ENCODE measurements at regions not wholly inside any gene's neighbourhood (a gene's known extent, or its start where the extent isn't known, plus 50 kb on each side); places are given as distances from the start of the nearest gene placed in this dataset.

DNA sequence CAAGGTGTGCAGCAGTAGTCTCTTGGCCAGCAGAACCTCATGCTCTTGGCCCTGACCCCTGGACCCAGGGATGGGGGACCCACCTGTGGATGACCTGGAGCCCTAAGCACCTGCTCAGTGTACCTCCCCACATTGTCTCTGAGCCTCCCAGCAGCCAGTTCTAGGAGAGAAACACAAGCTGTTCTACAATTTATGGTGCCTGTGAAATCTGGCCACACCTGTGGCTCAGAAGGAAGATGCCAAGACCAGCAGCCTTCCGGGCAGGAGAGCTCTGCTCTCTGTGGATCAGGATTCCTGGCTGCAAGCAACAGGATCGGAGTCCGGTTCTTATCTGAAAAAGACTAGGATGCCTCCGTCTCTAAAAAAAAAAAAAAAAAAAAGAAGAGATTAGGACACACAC, 103.6 kb upstream of the ANO1 start:
- DNase-seq: no peak

DNA sequence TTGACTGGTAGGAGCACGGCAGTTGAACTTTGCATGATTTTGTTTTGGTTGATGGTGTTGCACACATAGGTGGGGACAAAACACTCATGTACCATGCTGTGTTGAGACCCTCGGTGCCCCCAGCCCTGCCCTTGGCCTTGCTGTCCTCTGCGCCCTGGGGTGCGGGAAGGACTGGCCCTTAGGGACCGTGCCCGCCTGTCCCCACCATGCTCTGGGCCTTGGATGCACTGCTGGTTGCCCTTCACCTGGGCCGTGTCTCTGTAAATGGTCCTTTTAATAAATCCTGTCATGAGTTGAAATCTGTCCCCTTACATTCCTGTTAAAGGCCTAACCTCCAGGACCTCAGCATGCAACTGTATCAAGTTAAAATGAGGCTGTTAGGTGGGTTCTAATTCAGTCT, 102.3 kb upstream of the ANO1 start:
- DNase-seq: no peak

DNA sequence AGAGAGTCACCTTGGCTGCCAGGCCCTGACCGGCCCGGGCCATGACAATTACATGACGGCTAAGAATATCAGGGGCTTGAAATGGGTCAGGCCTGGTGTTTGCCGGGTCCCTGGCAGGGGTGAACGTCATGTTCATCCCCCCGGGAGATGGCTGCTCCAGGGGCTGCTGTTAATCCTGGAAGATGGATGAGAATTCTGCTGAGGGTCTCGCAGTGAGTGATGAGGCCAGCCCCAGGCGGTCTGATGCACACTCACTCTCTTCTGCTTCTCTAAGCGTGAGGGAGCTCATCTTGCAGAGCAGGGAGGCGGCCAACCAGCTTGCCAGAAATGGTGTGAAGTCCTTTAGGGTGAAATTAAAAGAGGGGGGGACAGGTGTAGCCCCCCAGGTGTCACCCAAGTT, 101.3 kb upstream of the ANO1 start:
- no peak for DNase-seq

DNA sequence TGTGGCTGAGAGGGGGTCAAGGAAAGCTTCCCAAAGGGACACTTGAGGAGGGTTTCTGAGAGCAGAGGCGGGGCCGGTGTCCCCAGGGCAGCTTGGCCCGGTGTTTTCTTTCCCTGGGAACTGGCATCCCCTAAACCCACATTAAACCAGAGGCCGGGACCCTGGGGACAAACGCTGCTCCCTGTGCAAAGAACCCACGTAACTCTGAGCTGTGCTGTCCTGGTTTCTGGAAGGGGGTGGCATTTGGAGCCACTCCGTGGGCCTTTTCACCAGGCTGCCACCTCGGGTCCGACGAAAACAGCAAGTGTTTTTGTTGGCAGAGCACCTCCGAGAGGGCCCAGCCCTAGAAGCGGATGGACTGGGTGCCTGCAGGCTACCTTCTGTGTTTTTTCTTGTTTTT, 100.2 kb upstream of the ANO1 start:
- no peak for DNase-seq

DNA sequence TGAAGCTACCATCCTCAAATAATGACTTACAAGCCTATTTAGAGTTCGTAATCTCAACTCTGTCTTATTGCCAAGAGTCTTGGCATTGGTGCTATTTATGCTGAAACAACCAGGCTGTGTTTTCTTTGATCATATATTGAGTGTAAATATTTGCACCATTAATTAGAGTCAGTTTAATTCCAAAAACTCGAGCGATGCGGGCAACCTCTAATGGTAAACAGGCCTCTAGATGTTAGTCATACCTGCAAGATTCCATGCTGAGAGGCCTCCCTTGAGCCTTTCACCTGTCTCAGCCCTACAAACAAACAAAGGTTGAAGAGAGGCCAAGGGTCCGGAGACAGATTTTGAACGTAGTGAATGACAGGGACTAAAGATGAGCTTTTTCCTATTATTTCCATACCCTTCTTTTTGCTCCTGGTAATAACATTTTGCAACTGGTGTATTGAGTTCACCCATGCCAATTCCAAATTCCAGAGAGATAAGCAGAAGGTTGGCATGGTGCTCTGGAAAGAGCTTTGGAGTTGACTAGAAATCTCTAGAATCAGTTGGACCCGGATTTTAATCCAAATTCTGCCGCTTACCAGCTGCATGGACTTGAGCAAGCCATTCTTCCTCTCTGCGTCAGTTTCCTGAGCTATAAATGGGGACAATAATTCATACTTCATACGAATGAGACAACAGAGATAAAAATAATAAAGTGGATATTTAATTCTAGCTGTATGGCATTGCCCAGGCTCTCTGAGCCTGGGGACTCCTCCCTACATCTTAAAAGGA, 99.1 kb upstream of the ANO1 start:
- no peak for DNase-seq

DNA sequence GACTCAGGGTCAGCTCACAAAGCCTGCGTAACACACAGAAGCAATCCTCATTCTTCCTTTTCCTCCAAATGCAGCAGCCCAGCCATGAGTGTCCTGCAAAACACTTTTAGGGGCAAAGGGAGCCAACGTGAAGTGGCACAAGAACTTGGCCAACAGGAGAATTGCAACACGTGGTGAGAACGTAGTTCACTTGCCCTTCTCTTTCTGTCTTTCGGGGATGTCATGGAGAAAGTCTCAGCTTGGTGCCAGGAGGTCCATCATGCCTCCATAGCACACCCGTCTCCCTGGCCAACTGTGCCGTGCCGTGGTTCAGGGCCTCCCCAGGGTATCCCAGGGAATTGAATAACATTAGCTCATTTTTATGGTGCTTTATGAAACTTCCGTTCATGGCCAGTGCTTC, 98.5 kb upstream of the ANO1 start:
- DNase-seq: no peak

DNA sequence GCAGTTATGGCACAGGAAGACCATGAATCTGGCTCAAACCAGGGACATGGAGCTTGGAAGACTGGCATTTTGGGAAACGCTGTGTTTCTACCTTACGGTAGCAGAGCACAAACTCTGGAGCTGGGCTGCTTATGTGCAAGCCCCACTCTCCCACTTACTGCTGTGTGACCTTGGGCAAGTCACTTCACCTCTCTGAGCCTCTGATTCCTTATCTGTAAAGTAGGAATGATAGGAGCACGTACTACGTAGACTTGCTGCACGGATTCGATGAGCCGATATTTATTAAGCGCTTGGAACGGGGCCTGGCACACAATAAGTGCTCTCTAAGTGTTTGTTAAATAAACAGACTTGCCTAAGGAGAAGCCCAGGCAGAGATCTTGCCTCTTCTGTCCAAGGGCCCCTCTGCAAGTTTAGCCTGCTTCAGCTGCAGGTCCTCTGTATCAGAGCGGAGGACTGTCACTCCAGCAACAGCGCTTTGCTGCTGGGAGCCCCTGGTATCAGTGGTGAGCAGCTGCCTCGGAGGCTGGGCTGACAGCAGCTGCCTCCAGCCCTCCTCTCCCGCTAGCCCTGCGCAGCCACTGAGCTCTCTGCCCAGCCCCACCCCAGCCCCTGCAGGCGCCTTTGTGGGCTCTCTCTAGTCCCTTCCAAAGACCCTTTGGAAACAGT, 96.9 kb upstream of the ANO1 start:
- DNase-seq: no peak

DNA sequence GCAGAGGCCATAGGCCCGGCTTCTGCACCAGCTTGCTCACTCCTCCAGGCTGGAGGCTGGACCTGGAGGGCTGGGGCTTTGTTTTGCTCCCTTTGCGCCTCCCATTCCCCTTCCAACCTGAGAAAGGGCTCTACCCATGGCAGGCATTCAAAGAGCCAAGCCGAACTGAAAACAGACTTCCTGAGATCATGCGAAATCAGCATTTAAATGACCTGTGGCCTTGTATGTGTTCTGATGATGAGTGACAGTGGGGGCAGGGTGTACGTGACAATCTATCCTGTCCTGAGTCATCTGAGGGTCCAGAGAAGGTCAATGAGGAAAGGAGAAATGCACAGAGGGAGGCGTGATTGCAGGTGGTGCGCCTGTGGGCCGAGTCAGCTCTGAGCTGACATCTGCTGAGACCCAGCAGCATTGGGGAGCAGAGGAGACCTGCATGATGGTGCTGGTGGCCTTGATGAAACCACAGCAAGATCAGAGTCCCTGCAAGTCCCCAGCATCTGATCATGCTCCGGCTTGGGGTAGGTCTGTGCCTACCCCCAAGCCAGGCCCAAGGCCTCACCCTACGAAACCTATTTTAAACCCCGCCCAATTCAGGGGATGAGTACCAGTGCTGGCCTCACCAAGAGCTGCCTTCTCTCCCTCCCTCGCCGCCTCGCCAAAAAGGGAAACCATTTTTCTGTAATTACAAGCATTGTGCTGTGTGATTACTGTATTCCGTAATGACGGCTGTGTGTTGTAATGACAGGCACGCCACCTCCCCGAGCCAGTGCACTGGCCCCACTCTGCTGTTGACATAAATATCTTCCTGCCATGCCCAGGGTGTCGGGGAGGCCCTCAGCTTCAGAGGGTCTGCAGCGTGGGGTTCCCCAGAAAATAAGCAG, 95.2 kb upstream of the ANO1 start:
- no peak for DNase-seq

DNA sequence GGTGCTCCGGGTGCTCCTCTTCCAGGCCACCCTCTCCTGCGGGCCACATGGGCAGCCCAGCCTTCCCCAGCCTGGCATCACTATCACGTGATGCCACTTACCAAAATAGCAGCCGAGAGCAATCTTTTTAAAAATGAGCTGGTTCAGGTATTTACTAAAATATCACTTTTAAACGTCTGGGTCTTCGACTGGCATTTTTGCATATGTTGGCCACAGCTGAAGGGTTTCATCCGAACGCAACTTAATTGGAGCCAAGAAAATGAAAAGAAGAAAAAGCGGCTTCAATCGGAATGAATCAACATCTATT, 94.6 kb upstream of the ANO1 start:
- DNase-seq: no peak

DNA sequence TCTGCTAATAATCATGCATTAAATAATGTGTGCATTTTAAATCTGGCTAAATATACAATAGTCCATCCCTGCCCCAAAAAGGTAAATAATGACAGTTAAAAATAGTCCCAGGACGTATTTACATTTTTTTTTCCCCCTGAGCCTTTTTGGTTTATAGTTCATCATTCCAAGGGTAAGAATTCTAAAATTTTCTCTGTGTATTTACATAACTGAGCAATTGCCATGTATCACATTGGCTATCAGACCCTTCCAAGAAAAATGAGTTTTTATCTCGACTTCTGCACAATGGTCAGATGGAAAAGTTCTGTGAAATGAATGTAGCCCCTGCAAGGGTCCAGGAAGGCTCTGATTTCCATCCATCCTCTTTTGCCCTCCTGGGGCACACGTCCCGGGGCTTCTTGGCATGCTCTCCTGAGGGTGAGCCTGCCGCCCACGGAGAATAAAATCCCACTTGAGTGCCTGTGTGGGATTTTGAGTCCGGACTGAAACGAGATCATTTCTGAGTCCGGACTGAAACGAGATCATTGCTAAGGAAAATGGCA, 94.1 kb upstream of the ANO1 start:
- DNase-seq: no peak

DNA sequence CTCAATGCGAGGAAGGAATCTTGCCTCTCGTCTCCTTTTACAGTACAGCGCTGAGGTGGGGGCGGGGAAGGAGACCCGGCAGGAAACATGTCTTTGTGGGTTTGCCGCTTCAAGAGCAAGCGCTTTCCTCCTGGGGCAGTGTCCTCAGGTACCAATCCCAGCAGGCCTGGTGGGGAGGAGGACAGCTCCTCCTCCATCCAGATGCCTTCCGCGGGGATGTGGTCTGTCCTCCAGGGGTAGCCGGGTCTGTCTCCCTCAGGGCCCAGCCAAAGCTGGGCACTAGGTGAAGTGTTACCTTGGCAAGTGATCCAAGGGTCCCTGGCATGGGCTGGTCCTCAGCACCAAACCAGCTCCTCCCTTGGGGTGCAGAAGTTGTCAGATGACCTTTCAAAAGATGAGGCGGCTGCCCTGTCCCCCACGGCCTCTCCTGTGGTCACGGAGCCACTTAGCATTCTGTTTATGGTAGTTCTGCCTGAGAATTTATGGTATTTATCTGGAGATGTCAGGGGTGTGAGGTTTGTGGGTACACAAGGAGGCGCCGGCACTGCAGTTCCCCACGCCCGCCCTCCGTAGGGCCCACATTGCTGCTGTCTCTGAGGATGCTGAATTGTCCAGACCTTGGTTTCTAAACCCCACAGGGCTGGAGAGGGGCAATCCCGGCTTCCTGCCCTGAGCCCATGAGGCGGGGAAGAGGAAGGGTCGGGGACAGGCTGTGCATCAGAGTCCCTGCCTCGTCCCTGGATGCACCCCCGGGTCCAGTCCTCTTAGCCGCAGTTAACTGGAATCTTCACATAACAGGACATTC, 93.5 kb upstream of the ANO1 start:
- no peak for DNase-seq

DNA sequence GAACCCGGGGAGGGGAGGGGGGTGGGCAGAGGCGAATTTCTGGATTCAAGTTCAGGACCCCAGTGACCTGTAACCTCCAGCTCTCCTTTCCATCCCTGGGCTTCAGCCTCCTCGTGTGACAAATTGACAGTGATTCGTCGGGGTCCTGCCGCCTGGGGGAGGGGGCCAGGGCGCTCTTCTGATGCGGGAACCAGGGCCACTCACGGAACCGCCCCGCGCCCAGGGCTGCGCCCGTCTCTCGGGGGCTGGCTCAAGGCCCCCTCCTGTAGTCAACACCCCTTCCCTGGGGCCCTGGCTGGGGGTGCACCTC, 92.8 kb upstream of the ANO1 start:
- DNase-seq: no peak

DNA sequence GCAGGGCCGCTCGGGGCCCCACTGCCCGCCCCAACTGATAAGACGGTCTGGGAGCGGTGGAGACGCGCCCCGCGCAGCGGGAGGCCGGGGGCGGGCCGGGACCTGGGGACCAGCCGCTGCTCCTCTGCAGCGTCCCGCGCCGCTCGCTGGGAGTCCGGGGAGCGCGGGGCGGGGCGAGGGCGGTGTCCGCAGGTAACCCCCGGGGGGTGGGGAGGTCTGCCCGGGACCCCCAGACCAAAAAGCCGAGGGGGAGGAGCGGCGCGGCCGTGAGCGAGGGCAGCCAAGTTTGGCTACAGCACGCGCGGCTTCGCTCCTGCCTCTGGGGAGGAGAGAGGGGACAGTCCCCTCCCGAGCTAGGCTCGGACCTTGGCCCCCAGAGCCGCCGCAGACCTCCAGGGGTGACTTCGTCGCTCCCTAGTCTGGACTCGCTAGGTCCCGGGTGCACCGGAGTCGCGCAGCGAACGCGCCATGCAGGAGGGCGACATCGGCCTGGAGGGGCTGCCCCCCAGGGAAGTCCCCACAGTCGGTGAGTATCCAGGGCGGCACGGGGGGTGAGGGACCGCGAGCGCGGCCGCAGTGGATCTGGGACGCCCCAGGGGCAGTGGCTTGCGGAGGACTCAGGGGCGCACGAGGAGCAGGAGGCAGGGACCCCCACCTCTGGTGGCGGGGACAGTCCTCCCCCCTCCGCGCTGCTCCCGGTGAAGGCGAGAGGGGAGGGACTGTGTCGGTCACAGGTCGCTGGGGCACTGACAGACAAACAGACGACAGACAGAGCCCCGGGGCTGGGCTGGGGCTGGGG, 92.3 kb upstream of the ANO1 start:
- DNase-seq: no peak

DNA sequence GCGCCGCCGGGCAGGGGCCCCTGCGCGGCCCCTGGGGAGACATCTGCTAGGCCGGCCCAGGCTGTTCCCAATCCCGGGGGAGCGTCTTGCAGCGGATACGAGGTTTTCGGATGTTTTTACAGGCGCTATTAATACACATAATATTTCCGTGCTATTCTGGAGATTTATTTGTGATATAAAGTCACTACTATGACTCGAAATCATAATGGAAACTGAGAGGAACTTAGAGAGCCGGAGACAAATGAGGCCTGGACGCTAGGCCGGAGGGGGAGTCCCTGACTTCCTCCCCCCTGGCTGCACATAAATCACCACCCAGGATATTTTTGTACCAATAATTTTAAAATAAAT, 91.7 kb upstream of the ANO1 start:
- no peak for DNase-seq

DNA sequence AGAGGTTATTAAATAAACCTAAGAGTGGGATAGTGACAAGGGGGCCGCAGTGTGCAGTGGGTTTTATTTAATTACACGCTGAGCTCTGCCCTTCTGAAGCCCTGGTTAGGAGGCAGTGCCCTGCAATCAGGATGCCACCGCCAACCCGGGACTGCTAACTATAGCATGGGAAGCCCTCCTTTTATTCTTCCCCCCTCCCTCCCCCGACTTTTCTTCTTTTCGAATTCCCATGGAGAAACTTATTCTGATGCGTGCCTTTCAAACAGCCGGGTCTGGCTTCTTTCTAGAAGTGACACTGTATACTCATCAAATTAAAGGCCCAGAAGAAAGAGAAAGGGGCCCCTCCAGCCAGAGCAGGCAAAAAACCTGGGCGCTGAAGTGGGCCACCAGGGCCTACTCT, 91.3 kb upstream of the ANO1 start:
- no peak for DNase-seq

DNA sequence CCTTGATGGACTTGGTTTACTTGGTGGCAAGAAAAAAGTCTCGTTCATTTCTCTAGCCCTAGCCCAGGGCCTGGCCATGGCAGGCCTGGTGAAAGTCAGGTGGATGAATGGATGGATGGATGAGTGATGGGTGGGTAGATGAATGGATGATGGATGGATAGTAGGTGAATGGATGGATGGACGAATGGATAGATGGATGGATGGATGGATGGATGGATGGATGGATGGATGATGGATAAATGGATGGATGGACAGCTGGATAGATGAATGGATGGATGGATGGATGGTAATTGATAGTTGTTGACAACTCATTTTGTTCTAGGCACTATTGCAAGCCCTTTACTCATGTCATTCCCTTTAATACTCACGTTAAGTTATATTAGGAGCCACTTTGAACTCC, 86.1 kb upstream of the ANO1 start:
- DNase-seq: no peak

DNA sequence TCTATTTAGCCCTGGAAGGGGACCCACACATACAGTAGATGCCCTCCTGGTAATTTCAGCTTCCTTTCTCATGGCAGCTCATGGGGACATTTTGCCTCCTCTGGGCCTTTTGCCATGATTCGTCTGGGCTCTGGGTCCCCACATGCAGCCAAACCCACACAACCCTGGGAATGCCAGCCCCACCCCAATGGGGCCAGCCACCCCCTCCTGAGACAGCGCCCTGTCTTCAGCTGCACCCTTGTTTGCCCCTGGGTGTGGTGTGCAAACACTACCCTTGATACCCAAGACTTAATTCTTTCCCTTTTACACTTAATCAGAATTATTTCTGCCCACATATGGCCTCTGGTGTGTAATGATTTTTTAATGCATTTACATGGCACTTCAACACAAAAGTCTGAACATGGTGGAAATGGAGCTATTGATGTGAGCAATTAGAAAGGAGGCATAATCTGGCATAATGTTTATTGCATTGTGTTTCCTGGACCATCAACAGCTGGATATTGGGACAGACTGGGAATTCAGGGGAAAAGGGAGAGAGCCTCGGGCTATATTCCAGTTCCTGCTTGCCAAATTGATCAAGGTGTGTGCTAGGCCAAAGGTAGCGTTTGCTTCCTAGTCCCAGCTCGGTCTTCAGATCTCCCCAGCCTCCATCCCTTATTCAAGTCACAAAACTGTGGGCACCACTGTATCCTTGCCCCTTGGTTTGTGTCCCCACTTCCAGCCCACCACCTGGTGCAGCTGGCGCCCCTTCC, 85.0 kb upstream of the ANO1 start:
- no peak for DNase-seq

DNA sequence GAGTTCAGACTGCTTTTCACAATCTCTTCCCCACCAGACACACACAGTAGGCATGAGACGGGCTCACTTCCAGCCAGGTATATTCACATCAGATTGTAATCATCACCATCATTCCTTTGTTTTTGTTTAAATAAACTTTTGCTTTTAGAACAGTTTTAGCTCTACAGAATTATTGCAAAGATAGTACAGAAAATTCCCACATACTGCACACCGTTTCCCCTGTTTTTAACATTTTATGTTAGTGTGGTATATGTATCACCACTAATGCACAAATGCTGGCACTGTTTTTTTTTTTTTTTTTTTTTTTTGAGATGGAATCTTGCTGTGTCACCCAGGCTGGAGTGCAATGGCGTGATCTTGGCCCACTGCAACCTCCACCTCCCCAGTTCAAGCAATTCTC, 83.3 kb upstream of the ANO1 start:
- no peak for DNase-seq

DNA sequence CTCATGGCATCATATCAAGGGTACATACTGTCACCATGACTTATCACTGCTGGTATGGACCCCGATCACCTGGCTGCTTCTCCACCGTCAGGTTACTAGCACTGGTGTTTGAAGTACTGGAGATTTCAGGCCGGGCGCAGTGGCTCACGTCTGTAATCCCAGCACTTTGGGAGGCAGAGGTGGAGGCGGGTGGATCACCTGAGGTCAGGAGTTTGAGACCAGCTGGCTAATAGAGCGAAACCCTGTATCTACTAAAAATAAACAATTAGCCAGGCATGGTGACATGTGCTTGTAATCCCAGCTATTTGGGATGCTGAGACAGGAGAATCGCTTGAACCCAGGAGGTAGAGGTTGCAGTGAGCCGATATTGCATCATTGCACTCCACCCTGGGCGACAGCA, 82.4 kb upstream of the ANO1 start:
- DNase-seq: no peak

DNA sequence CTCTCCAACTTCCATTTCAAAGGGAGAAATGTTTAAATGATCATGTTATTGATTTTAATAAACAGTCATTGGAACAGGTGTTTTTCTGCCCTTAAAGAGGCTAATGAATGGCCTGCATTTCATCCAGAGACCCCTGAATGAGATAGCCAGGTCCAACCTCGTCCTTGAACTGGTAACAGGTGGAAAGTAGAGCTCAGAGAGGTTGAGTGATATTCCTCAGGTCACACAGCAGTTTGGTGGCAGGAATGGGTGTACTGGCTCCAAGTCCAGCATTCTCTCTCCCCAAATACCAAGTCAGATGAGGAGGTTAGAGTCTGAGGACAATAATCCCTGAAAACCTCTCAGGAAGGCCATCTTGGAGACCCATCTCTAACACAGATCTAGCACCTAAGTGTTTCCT, 81.7 kb upstream of the ANO1 start:
- DNase-seq: no peak

DNA sequence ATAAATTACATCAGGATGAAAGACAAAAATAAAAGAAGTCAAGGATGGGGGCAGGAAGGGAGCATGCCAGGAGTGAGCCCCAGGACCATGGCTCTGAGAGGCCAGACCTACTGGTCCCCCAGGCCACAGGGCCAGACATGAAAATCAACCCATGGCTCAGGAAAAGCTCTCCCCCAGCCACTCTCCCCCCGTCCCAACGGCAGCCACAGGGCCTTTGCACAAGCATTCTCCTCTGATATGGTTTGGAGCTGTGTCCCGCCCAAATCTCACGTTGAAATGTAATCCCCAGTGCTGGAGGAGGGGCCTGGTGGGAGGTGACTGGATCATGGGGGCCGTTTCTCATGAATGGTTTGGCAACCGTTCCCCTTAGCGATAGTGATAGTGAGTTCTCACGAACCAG, 80.8 kb upstream of the ANO1 start:
- DNase-seq: no peak

Data from suppressor macrophage (primary cell).